Kidney epithelial cell (primary cell): ENCODE measurements at regions not wholly inside any gene's neighbourhood (a gene's known extent, or its start where the extent isn't known, plus 50 kb on each side); places are given as distances from the start of the nearest gene placed in this dataset.
"Not testable (repeated sequence)": the region's sequence is repeated elsewhere in the genome, so short reads cannot be mapped to it uniquely, and the experiment has no call there.

ENCODE experiments used
- DNase-seq: peaks from one replicate; pipeline ENCODE4 v3.0.0-alpha.2; 2010; ENCODE audit warnings: low read depth
- H3K27me3 ChIP-seq: 2 replicates; pipeline ENCODE4 v1.6.0; 2011; ENCODE audit warnings: low read length; ENCODE audit not compliant: control insufficient read depth, insufficient read depth
- H3K36me3 ChIP-seq: 2 replicates; pipeline ENCODE4 v1.5.1; 2011; ENCODE audit warnings: low read length; ENCODE audit not compliant: control insufficient read depth, insufficient read depth
- H3K4me3 ChIP-seq: 2 replicates; pipeline ENCODE4 v1.5.1; 2011; ENCODE audit warnings: low read depth, mild to moderate bottlenecking, control low read depth, low read length
- CTCF ChIP-seq: IDR thresholded peaks from 2 replicates; pipeline ENCODE4 v1.5.1; 2011; ENCODE audit warnings: mild to moderate bottlenecking, moderate library complexity, low read length, control low read depth, inconsistent platforms; ENCODE audit not compliant: insufficient read depth, poor library complexity, severe bottlenecking

GRCh38 chr9:22189471-22189870, 180.4 kb upstream of the CDKN2B start:
- H3K4me3 ChIP-seq: no peak overlapping the region
- TF ChIP-seq CTCF: no peak

GRCh38 chr9:22197000-22197399, 187.9 kb upstream of the CDKN2B start:
- not testable (repeated sequence) for H3K36me3 ChIP-seq, H3K4me3 ChIP-seq, DNase-seq, H3K27me3 ChIP-seq

More at GRCh38 chr9:22189471-22189870, 180.4 kb upstream of the CDKN2B start:
- H3K27me3 ChIP-seq: no peaks in the 10 kb centered on the region
- H3K36me3 ChIP-seq: no peaks in the 10 kb centered on the region
- DNase-seq: no peak

- Histone ChIP-seq H3K36me3 (no peaks in the 10 kb centered on the region), H3K4me3 (no peak overlapping the region), H3K27me3 (no peaks in the 10 kb centered on the region)
- no peak for TF ChIP-seq CTCF
- no peak for DNase-seq
Observed at GRCh38 chr9:22198681-22199080, 189.6 kb upstream of the CDKN2B start.

- Histone ChIP-seq H3K4me3 (no peak overlapping the region), H3K36me3 (no peaks in the 10 kb centered on the region), H3K27me3 (no peaks in the 10 kb centered on the region)
- DNase-seq: no peak
- TF ChIP-seq CTCF: no peak
Observed at GRCh38 chr9:22201256-22201655, 192.2 kb upstream of the CDKN2B start.

- no peak for DNase-seq
- Histone ChIP-seq H3K27me3 (no peaks in the 10 kb centered on the region), H3K36me3 (no peaks in the 10 kb centered on the region), H3K4me3 (no peak overlapping the region)
- no peak for TF ChIP-seq CTCF
Observed at GRCh38 chr9:22203371-22204138, 194.4 kb upstream of the CDKN2B start.

- no peaks in the 10 kb centered on the region for H3K27me3 ChIP-seq
- no peak for DNase-seq
- TF ChIP-seq CTCF: no peak
- no peak overlapping the region for H3K4me3 ChIP-seq
- no peaks in the 10 kb centered on the region for H3K36me3 ChIP-seq
Observed at GRCh38 chr9:22204240-22204639, 195.1 kb upstream of the CDKN2B start.
